CD14-positive monocyte (primary cell): ENCODE measurements at regions not wholly inside any gene's neighbourhood (a gene's known extent, or its start where the extent isn't known, plus 50 kb on each side); places are given as distances from the start of the nearest gene placed in this dataset.

Experiments
- DNase-seq, 3 donors: peaks; one replicate each; pipeline ENCODE4 v3.0.0-alpha.2; 2011 to 2022
- H2AFZ ChIP-seq: 2 replicates; pipeline ENCODE4 v1.6.0; 2012; ENCODE audit warnings: mild to moderate bottlenecking, low read depth, low read length, inconsistent platforms; ENCODE audit not compliant: insufficient read depth, poor library complexity, severe bottlenecking
- H3K27ac ChIP-seq, 2 donors: 1 replicate in 1 of 2; 2 replicates in 1 of 2; pipeline ENCODE4 v1.5.1; 2012 to 2013; ENCODE audit warnings: low read length in 2 of 2, control low read depth in 1 of 2, inconsistent platforms in 1 of 2, low read depth in 1 of 2, mild to moderate bottlenecking in 1 of 2
- H3K27me3 ChIP-seq, 2 donors: one replicate each; pipeline versions ENCODE4 v1.6.0 to v1.6.1; 2011 to 2013; ENCODE audit warnings: low read length in 2 of 2; ENCODE audit not compliant: control insufficient read depth in 2 of 2, insufficient read depth in 2 of 2
- H3K36me3 ChIP-seq, 2 donors: replicated peaks in 1 of 2; 1 replicate in 1 of 2; 2 replicates in 1 of 2; pipeline versions ENCODE4 v1.5.1 to v1.6.1; 2012 to 2013; ENCODE audit warnings: low read length in 2 of 2, control low read depth in 1 of 2, inconsistent platforms in 1 of 2, mild to moderate bottlenecking in 1 of 2; ENCODE audit not compliant: insufficient read depth in 2 of 2, control insufficient read depth in 1 of 2
- H3K4me1 ChIP-seq, 2 donors: 1 replicate in 1 of 2; 2 replicates in 1 of 2; pipeline versions ENCODE4 v1.5.1 to v1.6.1; 2012 to 2013; ENCODE audit warnings: low read length in 2 of 2, control low read depth in 1 of 2, inconsistent platforms in 1 of 2, mild to moderate bottlenecking in 1 of 2, moderate library complexity in 1 of 2; ENCODE audit not compliant: insufficient read depth in 2 of 2, control insufficient read depth in 1 of 2
- H3K4me2 ChIP-seq: replicated peaks from 2 replicates; pipeline ENCODE3; 2012; ENCODE audit warnings: low read length, moderate library complexity, mild to moderate bottlenecking; ENCODE audit not compliant: poor library complexity, severe bottlenecking; ENCODE audit errors: extremely low read depth
- H3K4me3 ChIP-seq, 3 experiments: fragments of 200-600 bp in 1 of 3; sonication (generic) in 1 of 3; replicated peaks in 1 of 3; 1 replicate in 2 of 3; 2 replicates in 1 of 3; pipeline ENCODE4 v1.5.1; 2011 to 2013; ENCODE audit warnings: low read length in 3 of 3, mild to moderate bottlenecking in 3 of 3, control low read depth in 2 of 3, low read depth in 2 of 3, inconsistent platforms in 1 of 3, moderate library complexity in 1 of 3
- H3K79me2 ChIP-seq: 2 replicates; pipeline ENCODE4 v1.6.0; 2012; ENCODE audit warnings: mild to moderate bottlenecking, control low read depth, inconsistent platforms, low read length, moderate library complexity; ENCODE audit not compliant: insufficient read depth
- H3K9ac ChIP-seq: 2 replicates; pipeline ENCODE4 v1.6.0; 2017; ENCODE audit warnings: low read length, mild to moderate bottlenecking; ENCODE audit not compliant: insufficient read depth, poor library complexity, severe bottlenecking
- H3K9me3 ChIP-seq, 2 donors: replicated peaks in 1 of 2; 1 replicate in 1 of 2; 2 replicates in 1 of 2; pipeline versions ENCODE4 v1.5.1 to v1.6.1; 2012 to 2013; ENCODE audit warnings: low read length in 2 of 2, control low read depth in 1 of 2; ENCODE audit not compliant: control insufficient read depth in 1 of 2, insufficient read depth in 1 of 2
- H4K20me1 ChIP-seq: 2 replicates; pipeline ENCODE4 v1.6.0; 2012; ENCODE audit warnings: mild to moderate bottlenecking, low read length, control low read depth, moderate library complexity; ENCODE audit not compliant: insufficient read depth
- H3K27ac Mint-ChIP-seq, 7 donors: one replicate each; pipeline ENCODE4 v1.8.0; 2020; ENCODE audit warnings: mild to moderate bottlenecking in 7 of 7, mixed read lengths in 7 of 7, moderate library complexity in 6 of 7, inconsistent platforms in 2 of 7
- H3K27me3 Mint-ChIP-seq, 3 donors: one replicate each; pipeline ENCODE4 v1.8.0; 2021 to 2022; ENCODE audit warnings: low read depth in 3 of 3, mild to moderate bottlenecking in 3 of 3, mixed read lengths in 3 of 3, moderate library complexity in 3 of 3, inconsistent platforms in 1 of 3
- H3K36me3 Mint-ChIP-seq, 2 donors: one replicate each; pipeline ENCODE4 v1.8.0; 2020; ENCODE audit warnings: mixed read lengths in 2 of 2, inconsistent platforms in 1 of 2, mild to moderate bottlenecking in 1 of 2
- H3K4me1 Mint-ChIP-seq: one replicate; pipeline ENCODE4 v1.8.0; 2020; ENCODE audit warnings: mild to moderate bottlenecking, mixed read lengths
- H3K4me3 Mint-ChIP-seq, 2 donors: one replicate each; pipeline ENCODE4 v1.8.0; 2020; ENCODE audit warnings: mild to moderate bottlenecking in 2 of 2, mixed read lengths in 2 of 2, moderate library complexity in 1 of 2
- H3K9me3 Mint-ChIP-seq, 7 donors: one replicate each; pipeline ENCODE4 v1.8.0; 2020 to 2022; ENCODE audit warnings: mixed read lengths in 7 of 7, mild to moderate bottlenecking in 6 of 7, moderate library complexity in 6 of 7, inconsistent platforms in 2 of 7
- CTCF ChIP-seq: fragments of 200-600 bp; IDR thresholded peaks from one replicate; pipeline ENCODE4 v1.8.0; 2022; ENCODE audit warnings: antibody characterized with exemption, mild to moderate bottlenecking
- WGBS: methylation state at CpG from one replicate; pipeline ENCODE4 v1.1.5; 2013; ENCODE audit warnings: missing lambda C conversion rate; ENCODE audit not compliant: insufficient coverage; 5-methylcytosine and 5-hydroxymethylcytosine counted together
- intact Hi-C, 2 donors: fragments of 100-400 bp; cut with micrococcal nuclease; formaldehyde crosslinking; loops; one replicate each; pipeline versions ENCODE4 v1.15.0 to v1.15.1; 2023

GRCh38 chr16:17657045-17657444, 186.3 kb upstream of the XYLT1 start:
- Histone ChIP-seq H3K27me3 (no peaks in the 10 kb centered on the region), H3K9ac (no peak overlapping the region), H2AFZ (no peak overlapping the region), H3K27ac (no peak overlapping the region), H3K4me2 (no peak overlapping the region), H3K9me3 (no peaks in the 10 kb centered on the region), H3K36me3 (no peaks in the 10 kb centered on the region), H3K4me1 (no peaks in the 10 kb centered on the region), H3K4me3 (no peak overlapping the region), H4K20me1 (no peaks in the 10 kb centered on the region), H3K79me2 (no peaks in the 10 kb centered on the region)
- 75% methylated on average over 4 of the region's 7 CpGs for WGBS
- Mint-ChIP-seq H3K4me1 (no peaks in the 10 kb centered on the region), H3K4me3 (no peak overlapping the region), H3K27me3 (peaks cover 3 to 13% (median 12%) of the 10 kb centered on the region in 3 donors), H3K27ac (no peak overlapping the region), H3K9me3 (peaks cover 0 to 2% (median 0%) of the 10 kb centered on the region in 7 donors), H3K36me3 (no peaks in the 10 kb centered on the region)
- TF ChIP-seq CTCF: no peak
- intact Hi-C loops: no loop called here
- DNase-seq: no peak

- 89% methylated on average over 3 of the region's 4 CpGs for WGBS
- Histone ChIP-seq H3K27me3 (no peaks in the 10 kb centered on the region), H3K79me2 (no peaks in the 10 kb centered on the region), H3K9ac (no peak overlapping the region), H3K9me3 (no peaks in the 10 kb centered on the region), H2AFZ (no peak overlapping the region), H3K4me1 (no peaks in the 10 kb centered on the region), H3K4me3 (no peak overlapping the region), H3K4me2 (no peak overlapping the region), H4K20me1 (no peaks in the 10 kb centered on the region), H3K36me3 (no peaks in the 10 kb centered on the region), H3K27ac (no peak overlapping the region)
- H3K27me3 Mint-ChIP-seq: peaks cover 3 to 12% (median 11%) of the 10 kb centered on the region in 3 donors
- H3K27ac Mint-ChIP-seq: no peak overlapping the region
- no peak overlapping the region for H3K4me3 Mint-ChIP-seq
- H3K9me3 Mint-ChIP-seq: peaks cover 0 to 3% (median 0%) of the 10 kb centered on the region in 7 donors
- intact Hi-C loops: no loop called here
- no peaks in the 10 kb centered on the region for H3K36me3 Mint-ChIP-seq
- H3K4me1 Mint-ChIP-seq: no peaks in the 10 kb centered on the region
- no peak for TF ChIP-seq CTCF
- no peak for DNase-seq
Measured at GRCh38 chr16:17654571-17654970, 183.8 kb upstream of the XYLT1 start.
